ENCODE measurements at regions not wholly inside any gene's neighbourhood (a gene's known extent, or its start where the extent isn't known, plus 50 kb on each side); places are given as distances from the start of the nearest gene placed in this dataset.

DNA sequence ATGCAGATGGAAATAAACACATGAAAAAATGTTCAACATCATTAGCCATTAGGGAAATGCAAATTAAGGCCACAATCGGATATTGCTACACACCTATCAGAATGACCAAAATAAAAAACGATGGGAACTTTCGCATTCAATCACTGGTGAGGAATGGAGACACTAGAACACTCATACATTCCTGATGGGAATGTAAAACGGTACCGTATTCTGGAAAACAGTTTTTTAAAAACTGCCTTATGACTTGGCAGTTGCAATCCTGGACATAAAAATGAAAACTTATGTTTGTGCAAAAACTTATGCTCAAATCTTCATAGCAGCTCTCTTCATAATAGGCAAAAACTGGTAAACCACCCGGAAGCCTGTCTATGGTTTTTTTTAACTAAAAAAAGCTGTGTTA is 146.0 kb downstream of the CEBPB start:
- no peak overlapping the region for H3K27ac ChIP-seq
- no peaks in the 10 kb centered on the region for H3K36me3 ChIP-seq (replicated peaks in 1 of 2)
- H3K4me3 ChIP-seq: no peak overlapping the region
- intact Hi-C loops (cut with DNase I): no loop called here
- WGBS, 4 donors: 82 to 88% (median 84%) methylated on average over 6 of the region's 6 CpGs
- no peaks in the 10 kb centered on the region for H3K27me3 ChIP-seq
- DNase-seq: no peak
- H3K9me3 ChIP-seq (replicated peaks in 1 of 3): no peaks in the 10 kb centered on the region
- H3K4me1 ChIP-seq (replicated peaks in 1 of 2): peaks cover 23 to 33% of the 10 kb centered on the region in 2 donors
- TF ChIP-seq CTCF (IDR thresholded peaks at IDR 0.05): no peak

GRCh38 chr20:50337521-50338466 is 147.2 kb downstream of the CEBPB start:
- no peaks in the 10 kb centered on the region for H3K36me3 ChIP-seq (replicated peaks in 1 of 2)
- no peaks in the 10 kb centered on the region for H3K27me3 ChIP-seq
- peak in 1 of 7 donors; percentile 14 for DNase-seq
- intact Hi-C loops (cut with DNase I): no loop called here
- H3K27ac ChIP-seq: peak overlapping the region in 3 of 5 donors; percentile 84 to 94 (median 87)
- TF ChIP-seq POLR2A (IDR thresholded peaks at IDR 0.05) (no peak), CTCF (IDR thresholded peaks at IDR 0.05) (no peak)
- no peak overlapping the region for H3K4me3 ChIP-seq
- WGBS, 4 donors: 92 to 96% (median 95%) methylated on average over 9 to 13 of the region's 13 CpGs
- no peaks in the 10 kb centered on the region for H3K9me3 ChIP-seq (replicated peaks in 1 of 3)
- peaks cover 23 to 33% of the 10 kb centered on the region in 2 donors for H3K4me1 ChIP-seq (replicated peaks in 1 of 2)

DNA sequence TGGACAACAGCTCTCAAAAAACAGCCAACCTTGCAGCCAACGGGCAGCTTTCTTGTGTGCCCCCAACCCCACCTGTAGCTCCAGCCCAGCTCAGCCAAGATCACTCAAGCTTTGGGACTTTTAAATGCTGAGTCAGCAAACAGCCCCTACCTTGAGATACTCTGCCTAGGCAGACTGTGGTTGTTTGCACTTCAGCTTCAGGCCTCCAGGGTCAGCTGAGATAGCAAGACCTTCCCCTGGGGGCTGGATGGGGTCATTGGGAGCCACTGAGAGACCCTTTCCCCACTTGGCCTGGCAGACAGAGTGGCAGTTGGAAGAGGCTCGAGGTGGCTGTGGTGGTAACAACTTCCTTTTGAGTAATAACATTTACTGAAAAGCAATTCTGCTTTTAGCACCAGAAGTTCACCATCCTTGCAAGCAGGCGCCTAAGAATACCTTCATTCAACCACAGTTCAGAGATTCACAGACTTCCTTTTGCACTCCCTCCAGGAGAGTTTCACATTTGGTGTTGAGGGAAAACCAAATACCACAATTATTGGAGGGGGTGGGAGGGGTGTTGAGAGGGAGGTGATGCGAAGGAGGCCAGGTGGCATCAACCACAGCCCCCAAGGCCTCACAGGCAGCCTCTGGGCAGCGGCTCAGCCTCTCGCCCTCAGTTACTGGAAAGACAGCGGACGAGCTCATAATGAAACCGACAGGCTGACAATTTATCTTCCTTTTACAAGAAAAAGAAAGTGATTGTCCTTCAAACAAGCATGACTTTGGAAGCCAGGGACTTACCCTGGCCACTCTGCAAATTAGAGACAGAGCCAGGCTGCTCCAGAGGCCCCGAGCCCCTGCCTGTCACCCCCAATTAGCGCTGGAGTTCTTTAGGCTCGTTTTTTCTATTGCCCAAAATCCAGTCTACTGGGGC is 148.1 kb downstream of the CEBPB start:
- TF ChIP-seq CTCF (IDR thresholded peaks at IDR 0.05) (peak in 1 of 6 experiments; percentile 5), POLR2A (IDR thresholded peaks at IDR 0.05) (no peak)
- WGBS, 4 donors: 24 to 29% (median 28%) methylated on average over 11 to 12 of the region's 12 CpGs
- Histone ChIP-seq H3K27ac (peak overlapping the region; percentile 35 to 94 (median 84)), H3K4me3 (peak overlapping the region in 1 of 4 donors; percentile 27), H3K36me3 (replicated peaks in 1 of 2) (no peaks in the 10 kb centered on the region), H3K27me3 (no peaks in the 10 kb centered on the region), H3K9me3 (replicated peaks in 1 of 3) (no peaks in the 10 kb centered on the region), H3K4me1 (replicated peaks in 1 of 2) (peaks cover 19 to 26% of the 10 kb centered on the region in 2 donors)
- DNase-seq: peak in 4 of 7 donors; percentile 42 to 64 (median 56)
- intact Hi-C loops (cut with DNase I): no loop called here

DNA sequence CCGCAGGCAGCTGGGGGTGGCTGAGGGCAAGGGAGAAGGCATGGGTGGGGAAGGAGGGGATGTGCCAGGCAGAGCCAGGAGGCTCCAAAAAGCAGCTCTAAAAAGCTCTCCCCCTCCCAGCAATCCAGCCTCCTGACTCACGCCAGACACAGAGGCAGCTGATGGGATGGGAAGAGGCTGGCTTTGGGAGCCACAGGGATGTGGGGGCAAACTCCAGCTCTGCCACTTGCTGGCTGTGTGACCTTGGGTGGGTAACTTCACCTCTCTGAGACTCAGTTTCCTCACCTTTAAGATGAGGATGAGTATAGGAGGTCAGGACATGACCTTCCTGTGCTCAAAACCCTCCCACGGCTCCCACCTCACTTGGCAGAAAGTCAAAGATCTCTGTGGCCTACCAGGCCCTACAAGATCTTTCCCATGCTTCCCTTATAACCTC is 148.9 kb downstream of the CEBPB start:
- TF ChIP-seq POLR2A (IDR thresholded peaks at IDR 0.05) (peak in 1 of 2 donors; percentile 16), CTCF (IDR thresholded peaks at IDR 0.05) (no peak)
- intact Hi-C loops (cut with DNase I): no loop called here

More for the DNA sequence above, 148.9 kb downstream of the CEBPB start:
- Histone ChIP-seq H3K4me1 (replicated peaks in 1 of 2) (peaks cover 15 to 20% of the 10 kb centered on the region in 2 donors), H3K9me3 (replicated peaks in 1 of 3) (no peaks in the 10 kb centered on the region), H3K36me3 (replicated peaks in 1 of 2) (no peaks in the 10 kb centered on the region), H3K27ac (peak overlapping the region; percentile 35 to 94 (median 84)), H3K27me3 (no peaks in the 10 kb centered on the region), H3K4me3 (peak overlapping the region in 1 of 4 donors; percentile 27)
- WGBS, 4 donors: 40 to 48% (median 44%) methylated on average over 3 of the region's 3 CpGs
- DNase-seq: peak in 4 of 7 donors; percentile 57 to 68 (median 63)

Measured in adrenal gland (tissue), 9 donors.